Neural progenitor cell (in vitro differentiated cells): ENCODE measurements at regions not wholly inside any gene's neighbourhood (a gene's known extent, or its start where the extent isn't known, plus 50 kb on each side); places are given as distances from the start of the nearest gene placed in this dataset.

Experiments used
- EZH2 ChIP-seq: fragments of 200-600 bp; sonication (generic); IDR thresholded peaks from 2 replicates; pipeline ENCODE4 v1.6.1; 2017; ENCODE audit warnings: antibody characterized with exemption, mild to moderate bottlenecking, moderate library complexity
- TF ChIP-seq, protein P1 (sequence below): fragments of 200-600 bp; sonication (generic); IDR thresholded peaks from 2 replicates; pipeline ENCODE4 v1.5.1; 2017; ENCODE audit warnings: antibody characterized with exemption, mild to moderate bottlenecking

- no peak for TF ChIP-seq EZH2
- TF ChIP-seq, protein P1, sequence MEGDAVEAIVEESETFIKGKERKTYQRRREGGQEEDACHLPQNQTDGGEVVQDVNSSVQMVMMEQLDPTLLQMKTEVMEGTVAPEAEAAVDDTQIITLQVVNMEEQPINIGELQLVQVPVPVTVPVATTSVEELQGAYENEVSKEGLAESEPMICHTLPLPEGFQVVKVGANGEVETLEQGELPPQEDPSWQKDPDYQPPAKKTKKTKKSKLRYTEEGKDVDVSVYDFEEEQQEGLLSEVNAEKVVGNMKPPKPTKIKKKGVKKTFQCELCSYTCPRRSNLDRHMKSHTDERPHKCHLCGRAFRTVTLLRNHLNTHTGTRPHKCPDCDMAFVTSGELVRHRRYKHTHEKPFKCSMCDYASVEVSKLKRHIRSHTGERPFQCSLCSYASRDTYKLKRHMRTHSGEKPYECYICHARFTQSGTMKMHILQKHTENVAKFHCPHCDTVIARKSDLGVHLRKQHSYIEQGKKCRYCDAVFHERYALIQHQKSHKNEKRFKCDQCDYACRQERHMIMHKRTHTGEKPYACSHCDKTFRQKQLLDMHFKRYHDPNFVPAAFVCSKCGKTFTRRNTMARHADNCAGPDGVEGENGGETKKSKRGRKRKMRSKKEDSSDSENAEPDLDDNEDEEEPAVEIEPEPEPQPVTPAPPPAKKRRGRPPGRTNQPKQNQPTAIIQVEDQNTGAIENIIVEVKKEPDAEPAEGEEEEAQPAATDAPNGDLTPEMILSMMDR = no peak
Measured at GRCh38 chr3:8320711-8321458, 180.7 kb upstream of the LMCD1 start.
